GM12878 (cell line): ENCODE measurements at regions not wholly inside any gene's neighbourhood (a gene's known extent, or its start where the extent isn't known, plus 50 kb on each side); places are given as distances from the start of the nearest gene placed in this dataset.

Experiments used
- ATAC-seq: fragments of 200-7000 bp; cut with Tn5 transposase; 3 replicates; pipeline ENCODE4 v1.9.1; 2020; ENCODE audit warnings: mild to moderate bottlenecking, moderate library complexity
- BruUV-seq: library from RNA; stranded (reverse); fragments of 400-500 nt; replicated peaks from 2 replicates; lab custom pipeline; 2021; lab: Mats Ljungman, UMichigan
- CTCF ChIA-PET: fragments of 300-600 bp; sonication (Branson Sonifier 250); formaldehyde crosslinking; extraction: SDS; loops from one replicate; lab custom pipeline; 2021; ENCODE audit warnings: inconsistent platforms; lab: Yijun Ruan, JAX
- POLR2A ChIA-PET: fragments of 350-600 bp; formaldehyde crosslinking; extraction: SDS; loops from one replicate; lab custom pipeline; 2021; ENCODE audit warnings: inconsistent platforms; lab: Charles Lee
- RAD21 ChIA-PET: fragments of 300-600 bp; sonication (Branson Sonifier 250); formaldehyde crosslinking; loops from one replicate; lab custom pipeline; 2023; ENCODE audit warnings: antibody characterized with exemption; ENCODE audit not compliant: unreplicated experiment; lab: Charles Lee
- SMC1A ChIA-PET: fragments of 300-600 bp; sonication (Branson Sonifier 250); formaldehyde crosslinking; loops from one replicate; lab custom pipeline; 2023; ENCODE audit not compliant: unreplicated experiment, uncharacterized antibody; lab: Charles Lee
- DNase-seq: peaks from one replicate; pipeline ENCODE4 v3.0.0-alpha.2; 2011; ENCODE audit warnings: low read depth, low spot score
- FAIRE-seq: peaks from 3 replicates; lab custom pipeline; 2011; peaks lifted over from hg19 to GRCh38; lab: Jason Lieb, UNC
- H2AFZ ChIP-seq: 2 replicates; pipeline ENCODE4 v1.6.0; 2011; ENCODE audit warnings: low read depth, low read length, control low read depth; ENCODE audit not compliant: control insufficient read depth
- H3K27ac ChIP-seq: 2 replicates; pipeline ENCODE4 v1.5.1; 2011; ENCODE audit warnings: control low read depth; ENCODE audit not compliant: control insufficient read depth, insufficient read depth
- H3K27me3 ChIP-seq, 2 experiments: replicated peaks in 1 of 2; 2 replicates each; pipeline versions ENCODE4 v1.6.0 to v1.6.1; 2011; ENCODE audit warnings: low read length in 1 of 2; ENCODE audit not compliant: control insufficient read depth in 2 of 2, insufficient read depth in 2 of 2
- H3K36me3 ChIP-seq, 2 experiments: 2 replicates each; pipeline ENCODE4 v1.5.1; 2011; ENCODE audit warnings: low read length in 1 of 2; ENCODE audit not compliant: control insufficient read depth in 2 of 2, insufficient read depth in 2 of 2
- H3K4me1 ChIP-seq: 2 replicates; pipeline ENCODE4 v1.6.1; 2011; ENCODE audit warnings: mild to moderate bottlenecking, low read length, moderate library complexity, mixed read lengths; ENCODE audit not compliant: control insufficient read depth, insufficient read depth
- H3K4me2 ChIP-seq: 2 replicates; pipeline ENCODE4 v1.6.0; 2011; ENCODE audit warnings: control low read depth; ENCODE audit not compliant: control insufficient read depth, insufficient read depth
- H3K4me3 ChIP-seq: fragments of 200-600 bp; sonication (generic); 2 replicates; pipeline ENCODE4 v1.5.1; 2016
- H3K79me2 ChIP-seq: 2 replicates; pipeline ENCODE4 v1.6.0; 2011; ENCODE audit warnings: low read length; ENCODE audit not compliant: control insufficient read depth, insufficient read depth
- H3K9ac ChIP-seq: 2 replicates; pipeline ENCODE4 v1.8.0; 2011; ENCODE audit warnings: low read length, control low read depth, mixed read lengths; ENCODE audit not compliant: control insufficient read depth, insufficient read depth
- H3K9me3 ChIP-seq: replicated peaks from 3 replicates; pipeline ENCODE4 v1.5.1; 2011; ENCODE audit warnings: mild to moderate bottlenecking, low read length; ENCODE audit not compliant: control insufficient read depth, insufficient read depth
- H4K20me1 ChIP-seq: 2 replicates; pipeline ENCODE4 v1.6.0; 2011; ENCODE audit not compliant: control insufficient read depth, insufficient read depth
- ASH2L ChIP-seq: fragments of 300-600, 200-600 bp; sonication (generic); IDR thresholded peaks from 2 replicates; pipeline ENCODE4 v1.6.1; 2017; ENCODE audit warnings: low read depth, mild to moderate bottlenecking, borderline replicate concordance
- BHLHE40 ChIP-seq, 2 experiments: fragments of 450-650 bp in 1 of 2; IDR thresholded peaks; 2 replicates each; pipeline ENCODE4 v1.6.1; 2011 to 2017; ENCODE audit warnings: low read depth in 2 of 2, borderline replicate concordance in 1 of 2, improper control_type of control experiment in 1 of 2, low read length in 1 of 2, mild to moderate bottlenecking in 1 of 2
- CEBPB ChIP-seq, 2 experiments: fragments of 150-350 bp in 1 of 2; IDR thresholded peaks; 2 replicates each; pipeline ENCODE4 v1.6.1; 2012 to 2014; ENCODE audit warnings: low read depth in 2 of 2, low read length in 2 of 2, borderline replicate concordance in 1 of 2, inconsistent platforms in 1 of 2
- HDGF ChIP-seq: fragments of 450-650 bp; IDR thresholded peaks from 2 replicates; pipeline ENCODE4 v1.6.1; 2016; ENCODE audit warnings: antibody characterized with exemption
- IKZF1 ChIP-seq: fragments of 450-650 bp; conservative IDR thresholded peaks from 2 replicates; pipeline ENCODE4 v1.6.1; 2017; ENCODE audit warnings: antibody characterized with exemption, mild to moderate bottlenecking
- KAT2A ChIP-seq: conservative IDR thresholded peaks from 2 replicates; pipeline ENCODE4 v1.6.1; 2011; ENCODE audit warnings: low read depth, low read length; ENCODE audit not compliant: control insufficient read depth
- MEF2A ChIP-seq: IDR thresholded peaks from 2 replicates; pipeline ENCODE4 v1.6.1; 2011; ENCODE audit warnings: low read depth, mild to moderate bottlenecking, low read length, moderate library complexity; ENCODE audit not compliant: insufficient read depth
- RBBP5 ChIP-seq: fragments of 200-600 bp; sonication (generic); conservative IDR thresholded peaks from 2 replicates; pipeline ENCODE4 v1.6.1; 2016
- STAT1 ChIP-seq: fragments of 450-650 bp; conservative IDR thresholded peaks from 2 replicates; pipeline ENCODE4 v1.6.1; 2014; ENCODE audit warnings: antibody characterized with exemption, mild to moderate bottlenecking
- TBL1XR1 ChIP-seq: IDR thresholded peaks from 2 replicates; pipeline ENCODE4 v1.6.1; 2012; ENCODE audit warnings: low read depth, low read length, improper control_type of control experiment
- YY1 ChIP-seq: IDR thresholded peaks from 2 replicates; pipeline ENCODE4 v1.6.1; 2011; ENCODE audit warnings: low read depth, mild to moderate bottlenecking, low read length
- ZNF207 ChIP-seq: fragments of 450-650 bp; IDR thresholded peaks from 2 replicates; pipeline ENCODE4 v1.6.1; 2014; ENCODE audit warnings: antibody characterized with exemption, mild to moderate bottlenecking, borderline replicate concordance
- WGBS: methylation state at CpG from one replicate; pipeline ENCODE4 v1.1.6; 2016; ENCODE audit warnings: low lambda C conversion rate; ENCODE audit not compliant: insufficient replicate concordance, insufficient coverage; ENCODE audit errors: missing lambda C conversion rate; 5-methylcytosine and 5-hydroxymethylcytosine counted together
- in situ Hi-C: fragments of 300-500 bp; cut with MboI; formaldehyde crosslinking; loops from 9 replicates; pipeline ENCODE4 v1.14.3; 2018; ENCODE audit warnings: mixed read lengths
- intact Hi-C: fragments of 100-400 bp; cut with micrococcal nuclease; formaldehyde crosslinking; loops from one replicate; pipeline ENCODE4 v1.14.2; 2022; ENCODE audit not compliant: unreplicated experiment
- TF ChIP-seq, protein P1 (sequence below): IDR thresholded peaks from 2 replicates; pipeline ENCODE4 v1.6.1; 2012; ENCODE audit warnings: improper control_type of control experiment, low read depth, low read length; ENCODE audit not compliant: insufficient replicate concordance
- TF ChIP-seq, protein P2 (sequence below): IDR thresholded peaks from 2 replicates; pipeline ENCODE4 v1.6.1; 2012; ENCODE audit warnings: low read length, inconsistent platforms
- TF ChIP-seq, protein P3 (sequence below): fragments of 450-650 bp; IDR thresholded peaks from 2 replicates; pipeline ENCODE4 v1.6.1; 2017; ENCODE audit warnings: mild to moderate bottlenecking, moderate library complexity

DNA sequence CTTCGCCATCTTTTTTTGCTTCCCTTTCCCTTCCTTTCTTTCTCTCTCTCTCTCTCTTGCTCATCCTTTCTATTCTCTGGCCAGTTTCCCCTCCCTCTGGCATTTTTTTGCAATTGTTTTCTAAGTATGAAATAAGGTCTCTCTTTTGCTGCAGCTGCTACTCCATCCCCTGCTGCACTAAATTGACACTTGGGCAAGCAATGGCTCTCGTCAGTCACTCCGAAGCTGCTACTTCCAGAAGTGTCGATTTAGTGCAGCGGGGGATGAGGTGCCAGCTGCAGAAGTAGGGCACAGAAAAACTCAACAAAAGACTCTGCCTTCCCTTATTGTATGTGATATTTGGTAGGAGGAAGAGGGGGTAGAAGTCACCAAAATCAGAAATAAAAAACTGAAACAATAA lies 642.3 kb downstream of the RWDD3 start:
- Histone ChIP-seq H3K79me2 (no peaks in the 10 kb centered on the region), H3K27ac (no peak overlapping the region), H3K9ac (no peak overlapping the region), H4K20me1 (no peaks in the 10 kb centered on the region), H3K9me3 (no peaks in the 10 kb centered on the region), H3K4me3 (no peak overlapping the region), H3K36me3 (no peaks in the 10 kb centered on the region), H3K4me2 (no peak overlapping the region), H3K27me3 (no peaks in the 10 kb centered on the region), H3K4me1 (no peaks in the 10 kb centered on the region), H2AFZ (no peak overlapping the region)
- ATAC-seq: no peak
- CTCF ChIA-PET: no interaction called here
- RAD21 ChIA-PET: no interaction called here
- SMC1A ChIA-PET: no interaction called here
- WGBS: 32% methylated on average over 5 of the region's 5 CpGs
- POLR2A ChIA-PET: no interaction called here
- in situ Hi-C loops (no loop called here), intact Hi-C loops (no loop called here)
- no TSS peak for BruUV-seq
- TF ChIP-seq, protein P1, sequence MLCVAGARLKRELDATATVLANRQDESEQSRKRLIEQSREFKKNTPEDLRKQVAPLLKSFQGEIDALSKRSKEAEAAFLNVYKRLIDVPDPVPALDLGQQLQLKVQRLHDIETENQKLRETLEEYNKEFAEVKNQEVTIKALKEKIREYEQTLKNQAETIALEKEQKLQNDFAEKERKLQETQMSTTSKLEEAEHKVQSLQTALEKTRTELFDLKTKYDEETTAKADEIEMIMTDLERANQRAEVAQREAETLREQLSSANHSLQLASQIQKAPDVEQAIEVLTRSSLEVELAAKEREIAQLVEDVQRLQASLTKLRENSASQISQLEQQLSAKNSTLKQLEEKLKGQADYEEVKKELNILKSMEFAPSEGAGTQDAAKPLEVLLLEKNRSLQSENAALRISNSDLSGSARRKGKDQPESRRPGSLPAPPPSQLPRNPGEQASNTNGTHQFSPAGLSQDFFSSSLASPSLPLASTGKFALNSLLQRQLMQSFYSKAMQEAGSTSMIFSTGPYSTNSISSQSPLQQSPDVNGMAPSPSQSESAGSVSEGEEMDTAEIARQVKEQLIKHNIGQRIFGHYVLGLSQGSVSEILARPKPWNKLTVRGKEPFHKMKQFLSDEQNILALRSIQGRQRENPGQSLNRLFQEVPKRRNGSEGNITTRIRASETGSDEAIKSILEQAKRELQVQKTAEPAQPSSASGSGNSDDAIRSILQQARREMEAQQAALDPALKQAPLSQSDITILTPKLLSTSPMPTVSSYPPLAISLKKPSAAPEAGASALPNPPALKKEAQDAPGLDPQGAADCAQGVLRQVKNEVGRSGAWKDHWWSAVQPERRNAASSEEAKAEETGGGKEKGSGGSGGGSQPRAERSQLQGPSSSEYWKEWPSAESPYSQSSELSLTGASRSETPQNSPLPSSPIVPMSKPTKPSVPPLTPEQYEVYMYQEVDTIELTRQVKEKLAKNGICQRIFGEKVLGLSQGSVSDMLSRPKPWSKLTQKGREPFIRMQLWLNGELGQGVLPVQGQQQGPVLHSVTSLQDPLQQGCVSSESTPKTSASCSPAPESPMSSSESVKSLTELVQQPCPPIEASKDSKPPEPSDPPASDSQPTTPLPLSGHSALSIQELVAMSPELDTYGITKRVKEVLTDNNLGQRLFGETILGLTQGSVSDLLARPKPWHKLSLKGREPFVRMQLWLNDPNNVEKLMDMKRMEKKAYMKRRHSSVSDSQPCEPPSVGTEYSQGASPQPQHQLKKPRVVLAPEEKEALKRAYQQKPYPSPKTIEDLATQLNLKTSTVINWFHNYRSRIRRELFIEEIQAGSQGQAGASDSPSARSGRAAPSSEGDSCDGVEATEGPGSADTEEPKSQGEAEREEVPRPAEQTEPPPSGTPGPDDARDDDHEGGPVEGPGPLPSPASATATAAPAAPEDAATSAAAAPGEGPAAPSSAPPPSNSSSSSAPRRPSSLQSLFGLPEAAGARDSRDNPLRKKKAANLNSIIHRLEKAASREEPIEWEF: no peak
- TF ChIP-seq STAT1: no peak
- TF ChIP-seq CEBPB (IDR thresholded peaks at IDR 0.05; ENCODE audit: borderline replicate concordance in 1 of 2, low read depth in 2 of 2, low read length in 2 of 2): no peak
- TF ChIP-seq, protein P2, sequence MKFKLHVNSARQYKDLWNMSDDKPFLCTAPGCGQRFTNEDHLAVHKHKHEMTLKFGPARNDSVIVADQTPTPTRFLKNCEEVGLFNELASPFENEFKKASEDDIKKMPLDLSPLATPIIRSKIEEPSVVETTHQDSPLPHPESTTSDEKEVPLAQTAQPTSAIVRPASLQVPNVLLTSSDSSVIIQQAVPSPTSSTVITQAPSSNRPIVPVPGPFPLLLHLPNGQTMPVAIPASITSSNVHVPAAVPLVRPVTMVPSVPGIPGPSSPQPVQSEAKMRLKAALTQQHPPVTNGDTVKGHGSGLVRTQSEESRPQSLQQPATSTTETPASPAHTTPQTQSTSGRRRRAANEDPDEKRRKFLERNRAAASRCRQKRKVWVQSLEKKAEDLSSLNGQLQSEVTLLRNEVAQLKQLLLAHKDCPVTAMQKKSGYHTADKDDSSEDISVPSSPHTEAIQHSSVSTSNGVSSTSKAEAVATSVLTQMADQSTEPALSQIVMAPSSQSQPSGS: no peak
- TF ChIP-seq, protein P3, sequence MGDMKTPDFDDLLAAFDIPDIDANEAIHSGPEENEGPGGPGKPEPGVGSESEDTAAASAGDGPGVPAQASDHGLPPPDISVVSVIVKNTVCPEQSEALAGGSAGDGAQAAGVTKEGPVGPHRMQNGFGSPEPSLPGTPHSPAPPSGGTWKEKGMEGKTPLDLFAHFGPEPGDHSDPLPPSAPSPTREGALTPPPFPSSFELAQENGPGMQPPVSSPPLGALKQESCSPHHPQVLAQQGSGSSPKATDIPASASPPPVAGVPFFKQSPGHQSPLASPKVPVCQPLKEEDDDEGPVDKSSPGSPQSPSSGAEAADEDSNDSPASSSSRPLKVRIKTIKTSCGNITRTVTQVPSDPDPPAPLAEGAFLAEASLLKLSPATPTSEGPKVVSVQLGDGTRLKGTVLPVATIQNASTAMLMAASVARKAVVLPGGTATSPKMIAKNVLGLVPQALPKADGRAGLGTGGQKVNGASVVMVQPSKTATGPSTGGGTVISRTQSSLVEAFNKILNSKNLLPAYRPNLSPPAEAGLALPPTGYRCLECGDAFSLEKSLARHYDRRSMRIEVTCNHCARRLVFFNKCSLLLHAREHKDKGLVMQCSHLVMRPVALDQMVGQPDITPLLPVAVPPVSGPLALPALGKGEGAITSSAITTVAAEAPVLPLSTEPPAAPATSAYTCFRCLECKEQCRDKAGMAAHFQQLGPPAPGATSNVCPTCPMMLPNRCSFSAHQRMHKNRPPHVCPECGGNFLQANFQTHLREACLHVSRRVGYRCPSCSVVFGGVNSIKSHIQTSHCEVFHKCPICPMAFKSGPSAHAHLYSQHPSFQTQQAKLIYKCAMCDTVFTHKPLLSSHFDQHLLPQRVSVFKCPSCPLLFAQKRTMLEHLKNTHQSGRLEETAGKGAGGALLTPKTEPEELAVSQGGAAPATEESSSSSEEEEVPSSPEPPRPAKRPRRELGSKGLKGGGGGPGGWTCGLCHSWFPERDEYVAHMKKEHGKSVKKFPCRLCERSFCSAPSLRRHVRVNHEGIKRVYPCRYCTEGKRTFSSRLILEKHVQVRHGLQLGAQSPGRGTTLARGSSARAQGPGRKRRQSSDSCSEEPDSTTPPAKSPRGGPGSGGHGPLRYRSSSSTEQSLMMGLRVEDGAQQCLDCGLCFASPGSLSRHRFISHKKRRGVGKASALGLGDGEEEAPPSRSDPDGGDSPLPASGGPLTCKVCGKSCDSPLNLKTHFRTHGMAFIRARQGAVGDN: no peak
- no peak for TF ChIP-seq BHLHE40 (IDR thresholded peaks at IDR 0.05; ENCODE audit: borderline replicate concordance in 1 of 2, low read depth in 2 of 2, low read length in 1 of 2)
- no peak for TF ChIP-seq RBBP5
- no peak for TF ChIP-seq IKZF1
- no peak for TF ChIP-seq HDGF
- TF ChIP-seq MEF2A: no peak
- TF ChIP-seq ZNF207: no peak
- TF ChIP-seq TBL1XR1: no peak
- no peak for TF ChIP-seq ASH2L
- no peak for TF ChIP-seq KAT2A
- TF ChIP-seq YY1: no peak
- no peak for DNase-seq
- FAIRE-seq: no peak
